T47D (cell line): ENCODE measurements at regions not wholly inside any gene's neighbourhood (a gene's known extent, or its start where the extent isn't known, plus 50 kb on each side); places are given as distances from the start of the nearest gene placed in this dataset.
"Not testable (repeated sequence)": the region's sequence is repeated elsewhere in the genome, so short reads cannot be mapped to it uniquely, and the experiment has no call there.

Experiments
- DNase-seq, 2 experiments: peaks; one replicate each; pipeline versions ENCODE4 v3.0.0 to v3.0.0-alpha.2; 2011 to 2012; ENCODE audit warnings: low read depth in 1 of 2, low spot score in 1 of 2
- JUND ChIP-seq: IDR thresholded peaks from 2 replicates; pipeline ENCODE4 v1.6.1; 2012; ENCODE audit warnings: low read depth
- in situ Hi-C: cut with HindIII; loops from 2 replicates; pipeline ENCODE4 v1.10.0; 2016; ENCODE audit warnings: low sequenced_read_pairs, low pct_unique_long_range_greater_than_20kb

DNA sequence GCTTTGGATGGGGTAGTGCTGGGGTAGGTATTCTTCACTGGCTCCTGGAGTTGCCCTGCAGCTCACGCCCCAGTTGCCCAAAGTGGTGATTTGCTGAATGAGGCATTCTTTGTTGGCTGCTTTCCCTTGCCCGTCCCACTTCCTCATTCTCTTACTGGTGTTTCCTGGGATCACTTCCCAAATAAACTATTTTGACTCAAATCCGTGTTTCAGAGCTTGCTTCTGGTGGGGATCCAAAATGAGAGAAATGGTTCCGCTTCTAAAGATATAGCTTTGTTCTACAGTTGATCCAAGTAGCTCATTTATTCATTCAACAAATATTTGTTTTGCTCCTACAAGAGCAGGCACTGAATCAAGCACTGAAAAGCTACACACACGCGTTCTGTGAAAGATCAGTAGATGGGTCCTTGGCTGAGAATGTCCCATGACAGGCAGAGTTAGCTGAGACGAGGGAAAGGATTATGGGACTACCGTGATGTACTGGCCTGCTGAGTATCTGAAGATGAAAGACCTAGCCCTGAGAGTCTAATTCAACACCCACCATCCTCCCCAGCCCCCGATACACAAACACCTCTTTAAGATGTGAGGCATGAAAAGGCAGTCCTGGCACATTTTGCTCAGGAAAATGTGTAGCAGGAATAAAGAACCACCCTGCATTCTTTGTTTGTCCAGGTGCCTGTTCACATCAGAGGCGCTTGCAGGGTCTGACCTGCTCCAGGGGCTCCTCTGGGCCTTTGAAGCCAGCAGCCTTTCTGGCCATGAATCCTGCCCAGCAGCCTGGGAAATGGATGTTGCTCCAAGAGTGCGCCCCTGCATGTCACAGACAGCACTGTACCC lies 143.1 kb upstream of the RANBP3L start:
- in situ Hi-C loops: no loop called here
- TF ChIP-seq JUND: no peak
- peak; percentile 35 to 67 for DNase-seq

DNA sequence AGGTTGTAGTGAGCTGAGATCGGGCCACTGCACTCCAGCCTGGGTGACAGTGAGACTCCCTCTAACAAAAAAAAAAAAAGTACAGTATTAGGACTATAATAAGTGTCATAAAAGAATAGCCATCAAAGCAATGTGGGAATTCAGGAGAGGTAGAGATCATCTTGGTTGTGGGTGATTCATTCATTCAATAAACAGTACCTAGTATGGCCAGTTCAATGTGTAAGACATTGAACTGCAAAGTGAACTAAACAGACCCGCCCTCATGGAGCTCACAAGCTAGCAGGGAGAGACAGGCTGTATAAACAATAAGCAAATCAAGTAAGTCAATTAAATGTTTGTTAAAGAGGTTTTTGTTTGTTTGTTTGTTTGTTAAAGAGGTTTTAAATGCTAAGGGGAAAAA lies 146.1 kb upstream of the RANBP3L start:
- no peak for DNase-seq
- TF ChIP-seq JUND: no peak
- in situ Hi-C loops: no loop called here

DNA sequence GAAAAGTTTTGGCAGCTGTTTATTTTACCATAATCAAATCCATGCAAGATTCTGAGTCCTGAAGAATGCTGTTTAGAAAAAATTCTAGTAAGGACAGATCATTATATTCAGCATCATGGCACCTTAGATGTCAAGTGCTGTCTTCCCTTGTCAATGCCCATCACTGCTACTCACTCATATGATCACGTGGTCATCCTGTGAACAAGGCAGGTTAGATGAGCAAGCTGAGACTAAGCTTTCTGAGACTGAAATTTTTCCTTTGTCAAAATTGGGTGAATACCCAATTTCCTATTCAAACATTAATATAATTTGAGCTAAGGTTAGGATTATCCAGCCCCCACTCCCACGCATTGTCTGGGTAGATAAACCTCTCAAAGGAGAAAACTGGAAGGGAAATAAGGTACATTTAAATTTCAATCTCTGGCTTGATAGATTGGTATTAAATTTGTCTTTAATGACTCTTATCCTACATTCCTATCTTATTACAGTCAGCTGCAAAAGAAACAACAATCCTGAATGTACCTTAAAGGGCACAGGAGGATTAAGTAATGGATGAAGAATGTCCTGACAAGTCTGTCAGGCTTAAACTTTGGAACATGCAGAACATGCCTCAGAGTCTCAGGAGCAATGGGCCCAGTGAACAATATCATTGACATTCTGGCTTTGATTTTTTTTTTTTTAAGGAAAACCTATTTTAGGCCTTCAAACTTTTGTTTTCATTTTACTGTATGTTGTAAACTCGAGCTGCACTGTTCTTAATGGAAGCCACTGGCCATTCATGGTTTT lies 148.7 kb upstream of the RANBP3L start:
- no peak for TF ChIP-seq JUND
- in situ Hi-C loops: no loop called here
- peak in 1 of 2 experiments; percentile 31 for DNase-seq

DNA sequence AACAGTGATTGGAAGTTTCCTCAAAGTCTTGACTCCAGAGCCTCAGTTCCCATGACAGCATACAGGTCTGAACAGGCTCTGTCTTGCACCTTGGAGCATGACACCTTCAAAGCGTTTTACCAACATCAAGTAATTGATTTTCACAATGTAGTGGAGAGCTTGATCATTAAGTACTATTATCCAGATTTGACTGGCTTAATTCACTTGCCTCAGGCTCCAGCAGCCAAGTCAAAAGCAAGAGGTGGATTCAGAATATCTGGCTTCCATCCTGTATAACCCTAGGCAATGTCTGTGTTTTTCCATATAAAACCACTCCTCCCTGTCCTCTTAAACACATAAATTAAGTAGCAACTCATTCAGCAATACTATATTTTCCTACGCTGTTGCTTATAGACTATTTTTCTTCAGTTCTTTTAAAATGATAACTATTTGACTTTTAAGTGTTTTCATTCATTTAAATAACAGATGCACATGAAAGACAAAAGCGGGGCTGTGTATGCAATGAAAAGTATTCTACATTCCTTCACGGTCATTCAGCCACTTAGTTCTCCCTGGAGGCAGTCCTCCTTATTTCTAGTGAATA lies 150.8 kb upstream of the RANBP3L start:
- DNase-seq: peak in 1 of 2 experiments; percentile 31
- in situ Hi-C loops: no loop called here
- no peak for TF ChIP-seq JUND

DNA sequence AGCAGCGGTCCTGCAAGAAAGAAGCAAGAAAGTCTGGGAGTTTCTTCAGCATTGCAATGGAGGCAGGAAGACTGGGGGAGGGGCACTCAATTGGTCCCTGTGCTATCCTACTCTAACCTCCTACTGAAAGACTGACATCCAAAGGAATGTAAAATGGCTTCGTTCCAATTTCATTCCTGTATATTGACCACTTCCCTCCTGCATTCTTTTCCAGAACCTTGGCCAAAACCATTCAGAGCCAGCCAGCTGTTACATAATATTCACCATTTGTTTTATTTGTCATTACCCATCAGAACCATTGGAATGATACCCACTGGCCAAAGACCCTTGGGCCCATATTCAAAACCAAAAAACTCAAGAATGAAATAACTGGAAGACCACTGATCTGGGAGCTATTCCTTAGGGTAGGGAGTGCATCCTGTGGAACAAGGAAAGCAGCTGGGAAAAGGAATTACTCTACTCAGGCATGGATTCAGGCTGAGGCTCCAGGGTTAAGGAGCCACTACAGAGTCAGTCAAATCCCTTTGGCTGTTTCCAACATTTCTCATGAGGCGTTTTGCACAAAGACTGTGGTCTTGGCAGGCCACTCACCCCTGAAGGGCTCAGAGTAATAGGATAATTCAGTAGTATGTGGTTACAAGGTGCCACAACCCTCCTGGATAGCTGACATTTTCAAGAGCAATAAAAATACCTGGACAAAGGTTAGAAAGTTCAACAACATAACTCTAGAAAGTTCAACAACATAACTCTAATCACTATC lies 148.7 kb upstream of the SLC1A3 start:
- peak in 1 of 2 experiments; percentile 48 for DNase-seq
- no peak for TF ChIP-seq JUND

DNA sequence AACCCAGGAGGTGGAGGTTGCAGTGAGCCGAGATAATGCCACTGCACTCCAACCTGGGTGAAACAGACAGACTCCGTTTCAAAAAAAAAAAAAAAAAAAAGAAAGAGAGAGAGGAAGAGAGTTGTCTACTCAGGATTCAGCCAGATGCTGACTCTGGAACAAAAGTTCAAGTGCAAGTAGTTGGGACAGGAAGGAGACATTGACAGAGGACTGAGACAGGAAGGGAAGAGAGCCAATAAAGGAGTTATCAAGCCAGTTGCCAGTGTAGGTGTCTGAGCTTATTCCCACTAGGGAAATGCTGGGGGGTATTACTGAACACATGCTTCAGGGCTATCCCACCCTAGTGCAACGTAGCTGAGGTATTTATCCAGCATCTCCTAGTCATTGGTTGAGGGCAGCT lies 147.7 kb upstream of the SLC1A3 start:
- in situ Hi-C loops: no loop called here
- TF ChIP-seq JUND: no peak

More for the DNA sequence above, 148.7 kb upstream of the SLC1A3 start:
- in situ Hi-C loops: no loop called here

DNA sequence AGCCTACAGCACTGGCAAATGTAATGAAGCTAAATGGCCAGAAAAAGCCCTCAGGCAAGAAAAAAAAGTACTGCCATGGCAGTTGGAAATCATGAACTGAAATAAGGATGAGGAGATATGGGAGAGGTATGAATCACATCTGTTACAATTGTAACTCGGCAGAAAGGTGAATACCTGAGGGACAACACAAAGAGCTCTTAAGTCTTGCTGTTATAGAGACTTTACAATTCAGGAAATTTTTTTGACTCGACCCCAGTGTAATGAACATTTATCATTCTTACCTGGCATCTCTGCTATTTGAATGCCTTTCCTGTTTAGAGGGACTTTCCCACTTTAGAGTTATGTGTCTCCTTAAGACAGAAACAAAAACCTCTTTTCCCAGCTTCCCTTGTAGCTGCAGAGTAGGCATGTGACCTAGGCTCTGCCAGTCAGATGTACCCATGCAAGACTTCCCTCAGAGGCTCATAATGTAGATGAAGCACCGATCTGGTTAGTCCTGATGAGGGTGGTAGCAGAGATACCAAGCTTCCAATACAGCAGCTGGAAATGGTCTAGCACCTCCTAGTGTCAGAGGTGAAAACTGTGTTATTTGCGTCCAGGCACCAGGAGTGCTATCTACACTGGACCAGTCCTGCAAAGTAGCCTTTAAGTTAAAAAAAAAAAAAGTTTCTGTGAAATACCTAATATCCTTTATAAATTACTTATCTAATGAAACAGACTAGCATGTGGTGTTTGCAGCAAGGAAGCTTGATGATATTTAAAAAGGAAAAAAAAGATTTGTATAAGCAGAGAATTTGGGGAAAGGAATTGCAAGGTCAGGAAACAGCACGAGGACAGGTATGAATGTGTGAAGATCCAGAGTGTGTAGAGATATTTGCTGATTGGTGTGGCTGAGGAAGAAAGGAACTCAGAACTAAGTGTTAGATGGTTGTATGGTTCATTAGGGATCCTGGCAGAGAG lies 146.9 kb upstream of the SLC1A3 start:
- TF ChIP-seq JUND: no peak
- no peak for DNase-seq
- in situ Hi-C loops: no loop called here

More for the DNA sequence above, 147.7 kb upstream of the SLC1A3 start:
- DNase-seq: no peak

DNA sequence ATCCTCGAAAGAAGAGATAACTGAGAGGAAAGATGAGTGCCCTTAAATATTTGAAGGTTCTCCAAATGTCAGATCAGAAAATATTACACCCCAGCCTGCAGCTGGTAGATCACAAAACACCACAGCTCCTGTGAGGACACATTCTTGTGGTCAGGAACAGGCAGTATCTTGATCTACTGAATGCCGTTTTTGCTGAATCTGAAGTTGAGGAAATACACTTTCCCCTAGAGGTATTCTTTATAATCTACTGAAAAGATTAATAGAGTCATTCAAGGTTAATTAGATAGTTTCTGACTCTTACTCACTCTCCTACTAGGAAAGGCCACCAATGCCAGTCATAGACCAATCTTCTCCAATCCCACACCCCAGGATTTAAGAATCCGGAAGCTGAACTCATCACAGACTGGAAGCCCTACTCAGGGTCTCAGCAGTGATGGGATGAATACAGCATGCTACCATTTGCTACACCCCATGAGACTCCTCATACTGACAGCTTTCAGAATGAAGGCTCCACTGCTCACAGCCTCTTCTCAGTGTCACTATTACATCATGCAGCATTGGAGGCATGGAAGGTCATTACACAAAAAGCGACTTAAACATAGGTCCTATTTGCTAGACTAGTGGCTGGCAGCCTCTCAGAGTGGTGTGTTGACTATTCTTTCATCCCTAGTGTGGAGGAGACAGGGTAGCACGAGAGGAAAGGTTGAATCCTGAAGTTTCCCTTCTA lies 143.9 kb upstream of the SLC1A3 start:
- no peak for TF ChIP-seq JUND
- no peak for DNase-seq
- in situ Hi-C loops: no loop called here

DNA sequence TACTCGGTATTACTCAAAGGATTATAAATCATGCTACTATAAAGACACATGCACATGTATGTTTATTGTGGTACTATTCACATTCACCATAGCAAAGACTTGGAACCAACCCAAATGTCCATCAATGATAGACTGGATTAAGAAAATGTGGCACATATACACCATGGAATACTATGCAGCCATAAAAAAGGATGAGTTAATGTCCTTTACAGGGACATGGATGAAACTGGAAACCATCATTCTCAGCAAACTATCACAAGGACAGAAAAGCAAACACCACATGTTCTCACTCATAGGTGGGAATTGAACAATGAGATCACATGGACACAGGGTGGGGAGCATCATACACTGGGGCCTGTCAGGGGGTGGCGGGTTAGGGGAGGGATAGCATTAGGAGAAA lies 130.5 kb upstream of the SLC1A3 start:
- DNase-seq, in situ Hi-C loops: not testable (repeated sequence)

DNA sequence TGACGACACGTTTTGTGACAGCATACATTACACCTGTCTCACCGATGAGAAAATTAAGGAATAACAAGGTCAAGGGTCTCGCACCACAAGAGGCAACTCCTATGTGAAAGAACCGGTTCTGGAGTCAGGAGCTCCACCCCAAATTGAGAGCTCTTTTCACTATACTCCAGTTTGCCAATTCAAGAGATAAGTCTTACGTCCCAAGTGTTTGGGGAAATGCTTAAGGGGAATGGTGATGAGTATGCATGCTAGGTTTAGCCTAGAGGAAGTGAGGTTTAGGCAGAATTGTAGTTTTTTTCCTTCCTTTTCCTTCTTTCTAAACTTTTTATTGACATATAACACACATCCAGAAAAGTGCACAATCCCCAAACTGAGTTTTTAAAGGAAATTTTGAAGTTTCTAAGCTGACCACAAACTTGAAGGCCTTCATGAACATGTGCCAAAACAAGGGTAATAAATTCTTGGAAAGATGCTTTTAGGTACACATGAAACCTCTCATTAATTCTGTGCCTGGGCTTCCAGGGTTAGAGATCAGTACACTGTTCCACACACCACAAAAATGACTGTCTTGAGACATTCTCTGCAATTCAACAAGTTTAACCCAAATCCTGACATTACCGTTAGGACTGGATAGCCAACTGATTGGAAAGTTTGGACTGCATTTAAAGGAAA lies 127.6 kb upstream of the SLC1A3 start:
- no peak for DNase-seq
- in situ Hi-C loops: no loop called here
- TF ChIP-seq JUND: no peak
